ENCODE measurements at regions not wholly inside any gene's neighbourhood (a gene's known extent, or its start where the extent isn't known, plus 50 kb on each side); places are given as distances from the start of the nearest gene placed in this dataset.

DNA sequence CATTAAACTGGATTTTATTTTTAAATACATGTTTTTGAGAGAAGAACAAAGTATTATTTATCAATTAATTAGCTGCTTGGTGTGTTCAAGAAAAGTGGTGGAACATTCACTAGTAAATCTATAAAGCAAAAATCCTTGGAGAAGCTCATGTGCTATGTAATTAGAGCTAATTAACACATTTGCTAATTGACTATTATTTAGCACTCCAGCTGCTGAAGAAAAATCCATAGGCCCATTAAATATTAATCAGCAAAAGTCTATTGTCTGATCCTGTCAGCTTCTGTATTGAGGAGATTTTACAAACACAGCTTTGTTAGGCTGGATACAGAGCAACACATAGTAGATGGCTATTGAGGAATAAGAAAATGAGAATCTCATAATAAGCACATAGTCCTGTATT is 336.1 kb downstream of the RBM43 start:
- DNase-seq (ENCODE audit: low read depth in 1 of 2, low spot score in 1 of 2) = no peak
- TF ChIP-seq SPI1 (IDR thresholded peaks at IDR 0.05; ENCODE audit: borderline replicate concordance, low read depth) (no peak), GABPA (IDR thresholded peaks at IDR 0.05; ENCODE audit: low read depth) (no peak), POLR2AphosphoS5 (IDR thresholded peaks at IDR 0.05; ENCODE audit: low read depth) (no peak)
- TF ChIP-seq, protein P1, sequence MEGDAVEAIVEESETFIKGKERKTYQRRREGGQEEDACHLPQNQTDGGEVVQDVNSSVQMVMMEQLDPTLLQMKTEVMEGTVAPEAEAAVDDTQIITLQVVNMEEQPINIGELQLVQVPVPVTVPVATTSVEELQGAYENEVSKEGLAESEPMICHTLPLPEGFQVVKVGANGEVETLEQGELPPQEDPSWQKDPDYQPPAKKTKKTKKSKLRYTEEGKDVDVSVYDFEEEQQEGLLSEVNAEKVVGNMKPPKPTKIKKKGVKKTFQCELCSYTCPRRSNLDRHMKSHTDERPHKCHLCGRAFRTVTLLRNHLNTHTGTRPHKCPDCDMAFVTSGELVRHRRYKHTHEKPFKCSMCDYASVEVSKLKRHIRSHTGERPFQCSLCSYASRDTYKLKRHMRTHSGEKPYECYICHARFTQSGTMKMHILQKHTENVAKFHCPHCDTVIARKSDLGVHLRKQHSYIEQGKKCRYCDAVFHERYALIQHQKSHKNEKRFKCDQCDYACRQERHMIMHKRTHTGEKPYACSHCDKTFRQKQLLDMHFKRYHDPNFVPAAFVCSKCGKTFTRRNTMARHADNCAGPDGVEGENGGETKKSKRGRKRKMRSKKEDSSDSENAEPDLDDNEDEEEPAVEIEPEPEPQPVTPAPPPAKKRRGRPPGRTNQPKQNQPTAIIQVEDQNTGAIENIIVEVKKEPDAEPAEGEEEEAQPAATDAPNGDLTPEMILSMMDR (IDR thresholded peaks at IDR 0.05; ENCODE audit: insufficient read depth, low read length) = no peak
- TF ChIP-seq, protein P2, sequence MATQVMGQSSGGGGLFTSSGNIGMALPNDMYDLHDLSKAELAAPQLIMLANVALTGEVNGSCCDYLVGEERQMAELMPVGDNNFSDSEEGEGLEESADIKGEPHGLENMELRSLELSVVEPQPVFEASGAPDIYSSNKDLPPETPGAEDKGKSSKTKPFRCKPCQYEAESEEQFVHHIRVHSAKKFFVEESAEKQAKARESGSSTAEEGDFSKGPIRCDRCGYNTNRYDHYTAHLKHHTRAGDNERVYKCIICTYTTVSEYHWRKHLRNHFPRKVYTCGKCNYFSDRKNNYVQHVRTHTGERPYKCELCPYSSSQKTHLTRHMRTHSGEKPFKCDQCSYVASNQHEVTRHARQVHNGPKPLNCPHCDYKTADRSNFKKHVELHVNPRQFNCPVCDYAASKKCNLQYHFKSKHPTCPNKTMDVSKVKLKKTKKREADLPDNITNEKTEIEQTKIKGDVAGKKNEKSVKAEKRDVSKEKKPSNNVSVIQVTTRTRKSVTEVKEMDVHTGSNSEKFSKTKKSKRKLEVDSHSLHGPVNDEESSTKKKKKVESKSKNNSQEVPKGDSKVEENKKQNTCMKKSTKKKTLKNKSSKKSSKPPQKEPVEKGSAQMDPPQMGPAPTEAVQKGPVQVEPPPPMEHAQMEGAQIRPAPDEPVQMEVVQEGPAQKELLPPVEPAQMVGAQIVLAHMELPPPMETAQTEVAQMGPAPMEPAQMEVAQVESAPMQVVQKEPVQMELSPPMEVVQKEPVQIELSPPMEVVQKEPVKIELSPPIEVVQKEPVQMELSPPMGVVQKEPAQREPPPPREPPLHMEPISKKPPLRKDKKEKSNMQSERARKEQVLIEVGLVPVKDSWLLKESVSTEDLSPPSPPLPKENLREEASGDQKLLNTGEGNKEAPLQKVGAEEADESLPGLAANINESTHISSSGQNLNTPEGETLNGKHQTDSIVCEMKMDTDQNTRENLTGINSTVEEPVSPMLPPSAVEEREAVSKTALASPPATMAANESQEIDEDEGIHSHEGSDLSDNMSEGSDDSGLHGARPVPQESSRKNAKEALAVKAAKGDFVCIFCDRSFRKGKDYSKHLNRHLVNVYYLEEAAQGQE (IDR thresholded peaks at IDR 0.05; ENCODE audit: insufficient replicate concordance, low read depth) = no peak
- Histone ChIP-seq H3K4me3 (replicated peaks; ENCODE audit: insufficient read depth, low read length) (no peak overlapping the region), H3K27ac (replicated peaks) (no peak overlapping the region), H3K27me3 (ENCODE audit: insufficient read depth, poor library complexity, severe bottlenecking) (no peaks in the 10 kb centered on the region)

DNA sequence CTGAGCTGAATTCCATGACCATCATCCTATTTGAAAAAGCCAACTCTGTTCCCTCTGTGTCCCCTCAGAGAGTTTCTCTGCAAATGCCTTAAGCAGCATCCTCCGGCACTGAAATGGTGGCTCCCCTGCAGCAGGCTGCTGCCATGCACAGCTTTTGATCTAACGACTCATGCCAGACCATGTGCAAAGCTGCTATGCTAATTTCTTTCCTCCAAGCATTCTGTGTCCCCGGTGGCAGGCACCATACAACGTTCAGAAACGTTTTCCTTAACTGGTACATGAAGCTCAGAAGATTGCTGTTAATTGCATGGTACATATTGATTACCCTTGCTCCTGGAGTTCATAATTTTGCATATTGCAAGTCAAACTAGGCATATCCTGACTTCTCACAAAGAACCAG is 336.8 kb downstream of the RBM43 start:
- no peak overlapping the region for H3K4me3 ChIP-seq (replicated peaks; ENCODE audit: insufficient read depth, low read length)
- TF ChIP-seq POLR2AphosphoS5 (IDR thresholded peaks at IDR 0.05; ENCODE audit: low read depth) (no peak), SPI1 (IDR thresholded peaks at IDR 0.05; ENCODE audit: borderline replicate concordance, low read depth) (no peak), GABPA (IDR thresholded peaks at IDR 0.05; ENCODE audit: low read depth) (no peak)
- TF ChIP-seq, protein P1 (IDR thresholded peaks at IDR 0.05; ENCODE audit: insufficient read depth, low read length) = no peak
- TF ChIP-seq, protein P2 (IDR thresholded peaks at IDR 0.05; ENCODE audit: insufficient replicate concordance, low read depth) = no peak
- no peak for DNase-seq (ENCODE audit: low read depth in 1 of 2, low spot score in 1 of 2)
- H3K27ac ChIP-seq (replicated peaks) = no peak overlapping the region
- no peaks in the 10 kb centered on the region for H3K27me3 ChIP-seq (ENCODE audit: insufficient read depth, poor library complexity, severe bottlenecking)

DNA sequence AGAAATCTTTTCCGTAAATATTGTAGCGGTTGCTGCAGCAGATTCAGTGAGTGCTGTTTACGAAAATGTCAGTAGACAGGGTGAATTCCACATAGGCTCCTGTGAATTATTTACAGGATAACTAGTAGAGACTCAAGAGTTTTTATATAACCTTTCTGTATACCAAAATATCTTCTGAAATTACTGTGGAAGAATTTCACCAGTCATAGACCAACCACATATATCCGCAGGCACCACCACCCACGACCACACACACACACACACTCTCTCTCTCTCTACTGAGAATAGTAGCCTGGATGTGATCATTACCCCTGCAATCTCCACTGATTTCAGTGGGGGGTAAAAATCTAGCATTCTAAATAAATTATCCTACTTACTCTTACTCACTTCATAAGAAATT is 341.8 kb downstream of the RBM43 start:
- no peak overlapping the region for H3K4me3 ChIP-seq (replicated peaks; ENCODE audit: insufficient read depth, low read length)
- no peaks in the 10 kb centered on the region for H3K27me3 ChIP-seq (ENCODE audit: insufficient read depth, poor library complexity, severe bottlenecking)
- no peak overlapping the region for H3K27ac ChIP-seq (replicated peaks)
- no peak for DNase-seq (ENCODE audit: low read depth in 1 of 2, low spot score in 1 of 2)
- TF ChIP-seq, protein P1 (IDR thresholded peaks at IDR 0.05; ENCODE audit: insufficient read depth, low read length) = no peak
- TF ChIP-seq GABPA (IDR thresholded peaks at IDR 0.05; ENCODE audit: low read depth) = no peak
- TF ChIP-seq, protein P2 (IDR thresholded peaks at IDR 0.05; ENCODE audit: insufficient replicate concordance, low read depth) = no peak
- no peak for TF ChIP-seq SPI1 (IDR thresholded peaks at IDR 0.05; ENCODE audit: borderline replicate concordance, low read depth)
- TF ChIP-seq POLR2AphosphoS5 (IDR thresholded peaks at IDR 0.05; ENCODE audit: low read depth) = no peak
